ENCODE measurements at regions not wholly inside any gene's neighbourhood (a gene's known extent, or its start where the extent isn't known, plus 50 kb on each side); places are given as distances from the start of the nearest gene placed in this dataset.
A peak's percentile ranks its signal among the peaks of the same experiment; 100 is the strongest.

DNA sequence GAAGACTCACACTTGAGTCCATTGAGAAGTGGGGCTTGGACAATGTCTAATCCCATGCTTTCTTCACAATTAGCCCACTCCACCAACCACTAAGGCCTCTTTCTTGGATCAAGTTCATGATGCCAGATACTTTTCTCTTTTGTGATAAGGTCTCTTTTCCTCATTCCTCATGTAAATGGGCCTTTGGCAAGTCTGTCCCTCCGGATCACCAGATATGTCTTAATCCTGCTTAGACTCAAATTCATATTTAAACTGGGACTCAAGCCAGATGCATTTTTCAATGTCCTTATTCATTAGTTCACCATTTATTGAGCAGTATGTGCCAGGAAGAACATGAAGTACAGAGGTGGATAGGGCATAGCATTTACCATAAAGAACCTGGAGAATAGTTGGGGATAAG lies 671.1 kb downstream of the TBL1XR1 start (continued):
- no peak for TF ChIP-seq ELF4 (CRISPR knock-in tag; IDR thresholded peaks at IDR 0.05; ENCODE audit: low read depth)
- no peak for TF ChIP-seq CREM (CRISPR knock-in tag; IDR thresholded peaks at IDR 0.05)
- TF ChIP-seq, protein P1, sequence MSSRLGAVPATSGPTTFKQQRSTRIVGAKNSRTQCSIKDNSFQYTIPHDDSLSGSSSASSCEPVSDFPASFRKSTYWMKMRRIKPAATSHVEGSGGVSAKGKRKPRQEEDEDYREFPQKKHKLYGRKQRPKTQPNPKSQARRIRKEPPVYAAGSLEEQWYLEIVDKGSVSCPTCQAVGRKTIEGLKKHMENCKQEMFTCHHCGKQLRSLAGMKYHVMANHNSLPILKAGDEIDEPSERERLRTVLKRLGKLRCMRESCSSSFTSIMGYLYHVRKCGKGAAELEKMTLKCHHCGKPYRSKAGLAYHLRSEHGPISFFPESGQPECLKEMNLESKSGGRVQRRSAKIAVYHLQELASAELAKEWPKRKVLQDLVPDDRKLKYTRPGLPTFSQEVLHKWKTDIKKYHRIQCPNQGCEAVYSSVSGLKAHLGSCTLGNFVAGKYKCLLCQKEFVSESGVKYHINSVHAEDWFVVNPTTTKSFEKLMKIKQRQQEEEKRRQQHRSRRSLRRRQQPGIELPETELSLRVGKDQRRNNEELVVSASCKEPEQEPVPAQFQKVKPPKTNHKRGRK (CRISPR knock-in tag; IDR thresholded peaks at IDR 0.05; ENCODE audit: borderline replicate concordance), result no peak
- TF ChIP-seq, protein P2, sequence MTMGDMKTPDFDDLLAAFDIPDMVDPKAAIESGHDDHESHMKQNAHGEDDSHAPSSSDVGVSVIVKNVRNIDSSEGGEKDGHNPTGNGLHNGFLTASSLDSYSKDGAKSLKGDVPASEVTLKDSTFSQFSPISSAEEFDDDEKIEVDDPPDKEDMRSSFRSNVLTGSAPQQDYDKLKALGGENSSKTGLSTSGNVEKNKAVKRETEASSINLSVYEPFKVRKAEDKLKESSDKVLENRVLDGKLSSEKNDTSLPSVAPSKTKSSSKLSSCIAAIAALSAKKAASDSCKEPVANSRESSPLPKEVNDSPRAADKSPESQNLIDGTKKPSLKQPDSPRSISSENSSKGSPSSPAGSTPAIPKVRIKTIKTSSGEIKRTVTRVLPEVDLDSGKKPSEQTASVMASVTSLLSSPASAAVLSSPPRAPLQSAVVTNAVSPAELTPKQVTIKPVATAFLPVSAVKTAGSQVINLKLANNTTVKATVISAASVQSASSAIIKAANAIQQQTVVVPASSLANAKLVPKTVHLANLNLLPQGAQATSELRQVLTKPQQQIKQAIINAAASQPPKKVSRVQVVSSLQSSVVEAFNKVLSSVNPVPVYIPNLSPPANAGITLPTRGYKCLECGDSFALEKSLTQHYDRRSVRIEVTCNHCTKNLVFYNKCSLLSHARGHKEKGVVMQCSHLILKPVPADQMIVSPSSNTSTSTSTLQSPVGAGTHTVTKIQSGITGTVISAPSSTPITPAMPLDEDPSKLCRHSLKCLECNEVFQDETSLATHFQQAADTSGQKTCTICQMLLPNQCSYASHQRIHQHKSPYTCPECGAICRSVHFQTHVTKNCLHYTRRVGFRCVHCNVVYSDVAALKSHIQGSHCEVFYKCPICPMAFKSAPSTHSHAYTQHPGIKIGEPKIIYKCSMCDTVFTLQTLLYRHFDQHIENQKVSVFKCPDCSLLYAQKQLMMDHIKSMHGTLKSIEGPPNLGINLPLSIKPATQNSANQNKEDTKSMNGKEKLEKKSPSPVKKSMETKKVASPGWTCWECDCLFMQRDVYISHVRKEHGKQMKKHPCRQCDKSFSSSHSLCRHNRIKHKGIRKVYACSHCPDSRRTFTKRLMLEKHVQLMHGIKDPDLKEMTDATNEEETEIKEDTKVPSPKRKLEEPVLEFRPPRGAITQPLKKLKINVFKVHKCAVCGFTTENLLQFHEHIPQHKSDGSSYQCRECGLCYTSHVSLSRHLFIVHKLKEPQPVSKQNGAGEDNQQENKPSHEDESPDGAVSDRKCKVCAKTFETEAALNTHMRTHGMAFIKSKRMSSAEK (CRISPR knock-in tag; IDR thresholded peaks at IDR 0.05; ENCODE audit: borderline replicate concordance), result no peak
- TF ChIP-seq SOX15 (CRISPR knock-in tag; IDR thresholded peaks at IDR 0.05), result no peak
- TF ChIP-seq TCF7 (CRISPR knock-in tag; IDR thresholded peaks at IDR 0.05; ENCODE audit: low read depth), result no peak
- no peak for TF ChIP-seq ZBTB21 (CRISPR knock-in tag; IDR thresholded peaks at IDR 0.05; ENCODE audit: borderline replicate concordance)

DNA sequence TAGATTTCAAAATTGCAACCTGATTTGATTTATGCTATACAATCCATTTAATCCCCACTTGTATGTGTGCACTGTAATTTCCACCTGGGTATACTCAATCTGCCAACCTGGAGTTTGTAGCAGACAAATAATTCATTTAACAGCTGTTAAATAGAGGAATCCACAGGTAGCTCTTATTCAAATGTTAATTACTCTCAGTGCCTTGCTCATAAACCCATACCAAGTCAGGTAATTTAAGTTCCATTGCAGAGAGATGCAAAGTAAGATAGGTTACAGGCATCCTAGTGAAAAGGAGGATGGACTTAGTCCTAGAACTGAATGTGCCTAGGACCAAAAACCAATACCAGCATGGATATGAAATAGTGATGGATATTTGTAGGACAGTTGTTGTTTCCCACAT lies 674.2 kb downstream of the TBL1XR1 start:
- ATAC-seq (peak; percentile 62), DNase-seq (ENCODE audit: low spot score) (no peak)
- CTCF ChIA-PET, result interaction anchor here (1.0 kb wide), 1 partner anchor 9 kb away, joined by 6 read pairs; no protein-coding TSS in a partner anchor
- peaks cover 5% of the 10 kb centered on the region for H3K27me3 Mint-ChIP-seq (ENCODE audit: low read depth)
- no peak overlapping the region for H3K4me3 Mint-ChIP-seq
- no peaks in the 10 kb centered on the region for H3K36me3 Mint-ChIP-seq
- H3K4me1 Mint-ChIP-seq, result peaks cover 55% of the 10 kb centered on the region
- H3K9me3 Mint-ChIP-seq, result peaks cover 10% of the 10 kb centered on the region
- TF ChIP-seq GTF2I (CRISPR knock-in tag; conservative IDR thresholded peaks at IDR 0.05), result no peak
- POLR2A ChIA-PET, result no interaction called here
- H3K27ac Mint-ChIP-seq, result peak overlapping the region; percentile 1; the same call in 1 of the 2 replicates

DNA sequence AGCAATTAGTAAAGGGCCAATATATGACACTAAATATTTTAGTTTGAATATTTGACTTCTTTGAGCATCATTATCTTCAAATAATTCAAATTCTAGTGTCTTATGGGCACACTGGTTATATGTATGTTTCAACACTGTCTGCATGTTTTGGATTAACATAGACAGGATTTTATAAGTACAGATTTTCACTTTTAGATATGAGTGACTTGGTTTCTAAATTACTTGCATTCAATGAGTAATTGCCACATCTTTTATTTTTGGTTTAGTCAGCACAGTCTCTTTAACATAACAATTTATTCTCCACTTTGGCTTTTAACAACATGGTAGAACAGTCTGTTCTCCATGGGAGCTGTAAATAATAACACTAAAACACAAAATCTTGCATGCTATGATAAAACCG lies 674.8 kb downstream of the TBL1XR1 start:
- Mint-ChIP-seq H3K27me3 (ENCODE audit: low read depth) (peaks cover 5% of the 10 kb centered on the region), H3K27ac (no peak overlapping the region), H3K9me3 (peaks cover 17% of the 10 kb centered on the region), H3K4me1 (peaks cover 48% of the 10 kb centered on the region), H3K36me3 (no peaks in the 10 kb centered on the region), H3K4me3 (no peak overlapping the region)
- ATAC-seq, result no peak
- ChIA-PET CTCF (interaction anchor here (1.0 to 1.4 kb wide), 2 partner anchors 8 to 142 kb away, joined by 5 to 6 read pairs; no protein-coding TSS in a partner anchor), POLR2A (no interaction called here)
- no peak for TF ChIP-seq TCF7 (CRISPR knock-in tag; IDR thresholded peaks at IDR 0.05; ENCODE audit: low read depth)
- TF ChIP-seq, protein P3, sequence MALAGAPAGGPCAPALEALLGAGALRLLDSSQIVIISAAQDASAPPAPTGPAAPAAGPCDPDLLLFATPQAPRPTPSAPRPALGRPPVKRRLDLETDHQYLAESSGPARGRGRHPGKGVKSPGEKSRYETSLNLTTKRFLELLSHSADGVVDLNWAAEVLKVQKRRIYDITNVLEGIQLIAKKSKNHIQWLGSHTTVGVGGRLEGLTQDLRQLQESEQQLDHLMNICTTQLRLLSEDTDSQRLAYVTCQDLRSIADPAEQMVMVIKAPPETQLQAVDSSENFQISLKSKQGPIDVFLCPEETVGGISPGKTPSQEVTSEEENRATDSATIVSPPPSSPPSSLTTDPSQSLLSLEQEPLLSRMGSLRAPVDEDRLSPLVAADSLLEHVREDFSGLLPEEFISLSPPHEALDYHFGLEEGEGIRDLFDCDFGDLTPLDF (CRISPR knock-in tag; IDR thresholded peaks at IDR 0.05), result no peak
- DNase-seq (ENCODE audit: low spot score), result no peak

DNA sequence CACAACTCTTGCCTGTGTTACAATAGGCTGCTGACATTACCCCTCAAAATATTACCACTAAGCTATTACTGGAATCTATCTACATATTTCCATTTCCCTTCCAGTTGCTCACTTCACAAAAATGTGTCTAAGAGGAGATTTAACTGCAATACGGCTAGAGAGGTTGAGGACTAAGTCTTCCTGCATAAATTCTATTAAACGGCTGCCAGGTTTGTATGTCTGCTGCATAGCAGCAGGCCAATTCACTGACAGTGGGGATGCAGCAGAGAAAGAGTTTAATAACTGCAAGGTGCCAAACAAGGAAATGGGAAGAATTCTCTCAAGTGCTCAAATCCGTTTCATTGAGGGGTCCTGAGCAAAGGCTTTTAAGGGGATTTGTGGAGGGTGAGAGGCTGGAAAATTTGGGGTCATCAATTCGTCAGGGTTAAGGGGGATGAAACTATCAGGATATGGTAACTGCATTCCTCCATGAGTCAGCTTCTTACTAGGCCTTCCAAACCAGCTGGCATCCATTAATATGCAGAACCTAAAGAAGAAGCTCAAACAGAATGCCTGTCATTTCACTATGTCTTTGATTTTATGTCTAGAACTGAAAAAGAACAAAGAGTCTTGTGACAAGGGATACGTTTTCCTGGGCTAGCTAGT lies 675.6 kb downstream of the TBL1XR1 start:
- peak; percentile 56 for ATAC-seq
- no peak for DNase-seq (ENCODE audit: low spot score)
- ChIA-PET POLR2A (no interaction called here), CTCF (interaction anchor here (1.4 kb wide), 1 partner anchor 142 kb away, joined by 5 read pairs; no protein-coding TSS in a partner anchor)
- peaks cover 41% of the 10 kb centered on the region for H3K4me1 Mint-ChIP-seq
- peaks cover 22% of the 10 kb centered on the region for H3K9me3 Mint-ChIP-seq
- H3K36me3 Mint-ChIP-seq, result peaks cover 4% of the 10 kb centered on the region; the same call in 1 of the 2 replicates
- peaks cover 5% of the 10 kb centered on the region for H3K27me3 Mint-ChIP-seq (ENCODE audit: low read depth)
- no peak overlapping the region for H3K4me3 Mint-ChIP-seq
- H3K27ac Mint-ChIP-seq, result peak overlapping the region; percentile 35
- TF ChIP-seq SMAD3 (CRISPR knock-in tag; IDR thresholded peaks at IDR 0.05; ENCODE audit: borderline replicate concordance) (no peak), NFE2L1 (CRISPR knock-in tag; IDR thresholded peaks at IDR 0.05) (peak; percentile 86), ESRRA (CRISPR knock-in tag; IDR thresholded peaks at IDR 0.05; ENCODE audit: borderline replicate concordance) (no peak), ZNF317 (CRISPR knock-in tag; IDR thresholded peaks at IDR 0.05; ENCODE audit: borderline replicate concordance, low read depth) (peak; percentile 67; the same call in 1 of the 2 replicates), ZNF416 (CRISPR knock-in tag; IDR thresholded peaks at IDR 0.05) (no peak), GRHL2 (CRISPR knock-in tag; IDR thresholded peaks at IDR 0.05; ENCODE audit: insufficient replicate concordance, severe bottlenecking) (no peak), NFYB (CRISPR knock-in tag; conservative IDR thresholded peaks at IDR 0.05; ENCODE audit: low read depth) (no peak)
- TF ChIP-seq, protein P4, sequence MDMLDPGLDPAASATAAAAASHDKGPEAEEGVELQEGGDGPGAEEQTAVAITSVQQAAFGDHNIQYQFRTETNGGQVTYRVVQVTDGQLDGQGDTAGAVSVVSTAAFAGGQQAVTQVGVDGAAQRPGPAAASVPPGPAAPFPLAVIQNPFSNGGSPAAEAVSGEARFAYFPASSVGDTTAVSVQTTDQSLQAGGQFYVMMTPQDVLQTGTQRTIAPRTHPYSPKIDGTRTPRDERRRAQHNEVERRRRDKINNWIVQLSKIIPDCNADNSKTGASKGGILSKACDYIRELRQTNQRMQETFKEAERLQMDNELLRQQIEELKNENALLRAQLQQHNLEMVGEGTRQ (CRISPR knock-in tag; IDR thresholded peaks at IDR 0.05), result no peak
- TF ChIP-seq, protein P5, sequence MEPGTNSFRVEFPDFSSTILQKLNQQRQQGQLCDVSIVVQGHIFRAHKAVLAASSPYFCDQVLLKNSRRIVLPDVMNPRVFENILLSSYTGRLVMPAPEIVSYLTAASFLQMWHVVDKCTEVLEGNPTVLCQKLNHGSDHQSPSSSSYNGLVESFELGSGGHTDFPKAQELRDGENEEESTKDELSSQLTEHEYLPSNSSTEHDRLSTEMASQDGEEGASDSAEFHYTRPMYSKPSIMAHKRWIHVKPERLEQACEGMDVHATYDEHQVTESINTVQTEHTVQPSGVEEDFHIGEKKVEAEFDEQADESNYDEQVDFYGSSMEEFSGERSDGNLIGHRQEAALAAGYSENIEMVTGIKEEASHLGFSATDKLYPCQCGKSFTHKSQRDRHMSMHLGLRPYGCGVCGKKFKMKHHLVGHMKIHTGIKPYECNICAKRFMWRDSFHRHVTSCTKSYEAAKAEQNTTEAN (CRISPR knock-in tag; IDR thresholded peaks at IDR 0.05), result no peak
- TF ChIP-seq, protein P6, sequence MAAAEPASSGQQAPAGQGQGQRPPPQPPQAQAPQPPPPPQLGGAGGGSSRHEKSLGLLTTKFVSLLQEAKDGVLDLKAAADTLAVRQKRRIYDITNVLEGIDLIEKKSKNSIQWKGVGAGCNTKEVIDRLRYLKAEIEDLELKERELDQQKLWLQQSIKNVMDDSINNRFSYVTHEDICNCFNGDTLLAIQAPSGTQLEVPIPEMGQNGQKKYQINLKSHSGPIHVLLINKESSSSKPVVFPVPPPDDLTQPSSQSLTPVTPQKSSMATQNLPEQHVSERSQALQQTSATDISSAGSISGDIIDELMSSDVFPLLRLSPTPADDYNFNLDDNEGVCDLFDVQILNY (CRISPR knock-in tag; IDR thresholded peaks at IDR 0.05), result no peak

Data from WTC11 (cell line).